ENCODE measurements at regions not wholly inside any gene's neighbourhood (a gene's known extent, or its start where the extent isn't known, plus 50 kb on each side); places are given as distances from the start of the nearest gene placed in this dataset.
"Not testable (repeated sequence)": the region's sequence is repeated elsewhere in the genome, so short reads cannot be mapped to it uniquely, and the experiment has no call there.

GRCh38 chr4:144799486-144799885, 153.5 kb downstream of the HHIP start:
- no peak for DNase-seq (ENCODE audit: low read depth)

GRCh38 chr4:144801731-144802130, 155.8 kb downstream of the HHIP start:
- no peak for DNase-seq (ENCODE audit: low read depth)

GRCh38 chr4:144808034-144808433, 162.1 kb downstream of the HHIP start:
- no peak for DNase-seq (ENCODE audit: low read depth)

- DNase-seq (ENCODE audit: low read depth), result no peak
Measured at GRCh38 chr4:144809056-144809640, 163.2 kb downstream of the HHIP start.

- DNase-seq (ENCODE audit: low read depth), result no peak
Measured at GRCh38 chr4:144816668-144817067, 170.7 kb downstream of the HHIP start.

GRCh38 chr4:144817081-144817480, 171.1 kb downstream of the HHIP start:
- no peak for DNase-seq (ENCODE audit: low read depth)

- DNase-seq (ENCODE audit: low read depth), result no peak
Measured at GRCh38 chr4:144818136-144818535, 172.2 kb downstream of the HHIP start.

GRCh38 chr4:144819591-144819990, 173.6 kb downstream of the HHIP start:
- no peak for DNase-seq (ENCODE audit: low read depth)

- DNase-seq (ENCODE audit: low read depth), result peak; percentile 66
Measured at GRCh38 chr4:144820011-144820727, 174.2 kb downstream of the HHIP start.

- DNase-seq (ENCODE audit: low read depth), result peak; percentile 53
Measured at GRCh38 chr4:144820728-144821085, 174.8 kb downstream of the HHIP start.

GRCh38 chr4:144831971-144832370, 186.0 kb downstream of the HHIP start:
- DNase-seq (ENCODE audit: low read depth), result no peak

GRCh38 chr4:144845411-144845810, 199.5 kb downstream of the HHIP start:
- no peak for DNase-seq (ENCODE audit: low read depth)

- no peak for DNase-seq (ENCODE audit: low read depth)
Measured at GRCh38 chr4:144851948-144852347, 206.0 kb downstream of the HHIP start.

- no peak for DNase-seq (ENCODE audit: low read depth)
Measured at GRCh38 chr4:144861471-144861870, 215.5 kb downstream of the HHIP start.

GRCh38 chr4:144862210-144862609, 216.3 kb downstream of the HHIP start:
- DNase-seq (ENCODE audit: low read depth), result no peak

- DNase-seq (ENCODE audit: low read depth), result not testable (repeated sequence)
Measured at GRCh38 chr4:144864891-144865290, 218.9 kb downstream of the HHIP start.

- DNase-seq (ENCODE audit: low read depth), result no peak
Measured at GRCh38 chr4:144868309-144868708, 222.4 kb downstream of the HHIP start.

- DNase-seq (ENCODE audit: low read depth), result no peak
Measured at GRCh38 chr4:144872508-144873225, 225.3 kb downstream of the ANAPC10 start.

- no peak for DNase-seq (ENCODE audit: low read depth)
Measured at GRCh38 chr4:144873226-144873990, 224.6 kb downstream of the ANAPC10 start.

GRCh38 chr4:144894573-144894972, 203.4 kb downstream of the ANAPC10 start:
- peak; percentile 40 for DNase-seq (ENCODE audit: low read depth)

- DNase-seq (ENCODE audit: low read depth), result no peak
Measured at GRCh38 chr4:144899393-144899792, 198.6 kb downstream of the ANAPC10 start.

- DNase-seq (ENCODE audit: low read depth), result no peak
Measured at GRCh38 chr4:144901141-144901540, 196.9 kb downstream of the ANAPC10 start.

- DNase-seq (ENCODE audit: low read depth), result no peak
Measured at GRCh38 chr4:144902614-144903013, 195.4 kb downstream of the ANAPC10 start.
